NCI-H774 (cell line): ENCODE measurements at regions not wholly inside any gene's neighbourhood (a gene's known extent, or its start where the extent isn't known, plus 50 kb on each side); places are given as distances from the start of the nearest gene placed in this dataset.

ENCODE experiments used
- DNase-seq: peaks from one replicate; lab custom pipeline; 2025; lab: John Stamatoyannopoulos, UW

GRCh38 chr2:60657673-60658072 is 98.4 kb upstream of the PAPOLG start:
- no peak for DNase-seq

- no peak for DNase-seq
These were observed 97.0 kb upstream of the PAPOLG start for GRCh38 chr2:60659026-60659425.

- no peak for DNase-seq
These were observed 94.9 kb upstream of the PAPOLG start for GRCh38 chr2:60661073-60661738.

- no peak for DNase-seq
These were observed 93.3 kb upstream of the PAPOLG start for GRCh38 chr2:60662781-60663180.

- DNase-seq, result no peak
These were observed 84.1 kb upstream of the PAPOLG start for GRCh38 chr2:60671966-60672365.

GRCh38 chr2:60674524-60675165 is 81.4 kb upstream of the PAPOLG start:
- DNase-seq, result peak; percentile 68

GRCh38 chr2:60675301-60675700 is 80.8 kb upstream of the PAPOLG start:
- no peak for DNase-seq

- no peak for DNase-seq
These were observed 79.2 kb upstream of the PAPOLG start for GRCh38 chr2:60676706-60677330.

GRCh38 chr2:60677356-60677755 is 78.7 kb upstream of the PAPOLG start:
- DNase-seq, result no peak

- no peak for DNase-seq
These were observed 77.5 kb upstream of the PAPOLG start for GRCh38 chr2:60678551-60678950.

- no peak for DNase-seq
These were observed 76.9 kb upstream of the PAPOLG start for GRCh38 chr2:60679036-60679780.

- no peak for DNase-seq
These were observed 62.5 kb upstream of the PAPOLG start for GRCh38 chr2:60693551-60693950.

- no peak for DNase-seq
These were observed 60.3 kb upstream of the PAPOLG start for GRCh38 chr2:60695793-60696192.

GRCh38 chr2:60699617-60700016 is 56.5 kb upstream of the PAPOLG start:
- no peak for DNase-seq

GRCh38 chr2:60706021-60706420 is 50.0 kb upstream of the PAPOLG start:
- no peak for DNase-seq
